ENCODE measurements at regions not wholly inside any gene's neighbourhood (a gene's known extent, or its start where the extent isn't known, plus 50 kb on each side); places are given as distances from the start of the nearest gene placed in this dataset.

GRCh38 chr1:214941061-214941460 is 141.5 kb upstream of the KCNK2 start:
- TF ChIP-seq EZH2 (IDR thresholded peaks at IDR 0.05): no peak
- TF ChIP-seq CTCF (IDR thresholded peaks at IDR 0.05): no peak
